ENCODE measurements at regions not wholly inside any gene's neighbourhood (a gene's known extent, or its start where the extent isn't known, plus 50 kb on each side); places are given as distances from the start of the nearest gene placed in this dataset.

DNA sequence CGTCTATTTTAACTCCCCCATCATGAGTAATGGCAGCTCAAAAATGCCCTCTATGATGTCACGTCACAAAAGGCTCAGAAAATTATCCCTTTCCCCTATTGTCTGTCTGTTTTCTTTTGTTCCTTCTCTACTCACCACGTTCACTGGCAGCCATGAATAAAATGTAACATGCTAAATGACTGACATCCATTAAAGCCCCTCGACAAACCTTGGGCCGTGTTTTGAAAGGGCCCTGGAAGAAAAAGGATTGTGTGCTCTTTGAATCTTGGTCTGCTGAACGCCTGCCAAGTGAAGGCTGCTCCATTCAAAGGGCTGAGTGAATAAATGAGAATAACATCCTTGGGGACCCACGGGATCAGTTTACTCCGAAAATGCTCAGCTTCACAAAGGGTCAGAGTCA, 118.7 kb downstream of the RPS12 start:
- no peaks in the 10 kb centered on the region for H3K9me3 Mint-ChIP-seq (ENCODE audit: low read depth)
- peaks cover 12% of the 10 kb centered on the region for H3K4me1 Mint-ChIP-seq (ENCODE audit: low read depth)
- DNase-seq (ENCODE audit: low spot score, unreplicated experiment), result no peak
- TF ChIP-seq, protein P1, sequence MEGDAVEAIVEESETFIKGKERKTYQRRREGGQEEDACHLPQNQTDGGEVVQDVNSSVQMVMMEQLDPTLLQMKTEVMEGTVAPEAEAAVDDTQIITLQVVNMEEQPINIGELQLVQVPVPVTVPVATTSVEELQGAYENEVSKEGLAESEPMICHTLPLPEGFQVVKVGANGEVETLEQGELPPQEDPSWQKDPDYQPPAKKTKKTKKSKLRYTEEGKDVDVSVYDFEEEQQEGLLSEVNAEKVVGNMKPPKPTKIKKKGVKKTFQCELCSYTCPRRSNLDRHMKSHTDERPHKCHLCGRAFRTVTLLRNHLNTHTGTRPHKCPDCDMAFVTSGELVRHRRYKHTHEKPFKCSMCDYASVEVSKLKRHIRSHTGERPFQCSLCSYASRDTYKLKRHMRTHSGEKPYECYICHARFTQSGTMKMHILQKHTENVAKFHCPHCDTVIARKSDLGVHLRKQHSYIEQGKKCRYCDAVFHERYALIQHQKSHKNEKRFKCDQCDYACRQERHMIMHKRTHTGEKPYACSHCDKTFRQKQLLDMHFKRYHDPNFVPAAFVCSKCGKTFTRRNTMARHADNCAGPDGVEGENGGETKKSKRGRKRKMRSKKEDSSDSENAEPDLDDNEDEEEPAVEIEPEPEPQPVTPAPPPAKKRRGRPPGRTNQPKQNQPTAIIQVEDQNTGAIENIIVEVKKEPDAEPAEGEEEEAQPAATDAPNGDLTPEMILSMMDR (IDR thresholded peaks at IDR 0.05; ENCODE audit: unreplicated experiment), result no peak
- H3K4me3 Mint-ChIP-seq (ENCODE audit: low read depth), result no peak overlapping the region
- H3K27ac Mint-ChIP-seq, result no peak overlapping the region
- no peaks in the 10 kb centered on the region for H3K36me3 Mint-ChIP-seq (ENCODE audit: insufficient read depth)
- H3K27me3 Mint-ChIP-seq, result peaks cover 8% of the 10 kb centered on the region

DNA sequence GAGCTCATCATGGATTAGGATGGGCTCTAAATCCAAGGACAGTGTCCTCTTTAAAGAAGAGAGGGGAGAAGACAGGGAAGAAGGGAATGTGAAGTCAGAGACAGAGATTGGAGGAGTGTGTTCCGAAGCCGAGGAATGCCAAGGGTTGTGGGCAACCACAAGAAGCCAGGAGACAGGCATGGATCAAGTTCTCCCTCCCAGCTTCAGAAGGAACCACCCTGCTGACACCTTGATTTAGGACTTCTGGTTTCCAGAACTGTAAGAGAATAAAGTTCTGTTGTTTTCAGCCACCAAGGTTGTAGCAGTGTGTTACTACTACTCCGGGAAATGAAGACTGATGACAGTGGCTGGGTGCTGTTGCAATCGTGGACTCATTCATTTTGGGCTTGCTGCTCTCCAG, 120.1 kb downstream of the RPS12 start:
- peaks cover 8% of the 10 kb centered on the region for H3K27me3 Mint-ChIP-seq
- no peak for DNase-seq (ENCODE audit: low spot score, unreplicated experiment)
- TF ChIP-seq, protein P1 (IDR thresholded peaks at IDR 0.05; ENCODE audit: unreplicated experiment), result no peak
- H3K4me3 Mint-ChIP-seq (ENCODE audit: low read depth), result no peak overlapping the region
- no peaks in the 10 kb centered on the region for H3K36me3 Mint-ChIP-seq (ENCODE audit: insufficient read depth)
- H3K27ac Mint-ChIP-seq, result no peak overlapping the region
- H3K4me1 Mint-ChIP-seq (ENCODE audit: low read depth), result peaks cover 12% of the 10 kb centered on the region
- no peaks in the 10 kb centered on the region for H3K9me3 Mint-ChIP-seq (ENCODE audit: low read depth)

DNA sequence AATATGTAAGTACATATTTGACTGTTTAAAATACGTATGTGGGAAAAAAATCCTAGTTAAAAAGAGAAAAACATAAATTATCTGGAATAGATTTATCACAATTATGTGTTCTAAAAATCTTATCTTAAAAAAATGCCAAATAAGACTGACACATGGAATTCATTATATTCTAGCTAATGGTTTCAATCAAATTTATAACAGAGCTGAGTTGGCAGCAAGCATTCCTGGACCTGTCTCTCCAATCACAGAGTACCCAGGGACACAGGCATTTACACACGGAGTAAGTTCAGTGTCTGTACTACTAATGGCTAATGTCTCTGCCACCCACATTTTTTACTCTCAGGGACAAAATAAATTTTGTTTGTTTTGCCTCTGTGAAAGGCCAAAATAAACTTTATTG, 122.3 kb downstream of the RPS12 start:
- H3K9me3 Mint-ChIP-seq (ENCODE audit: low read depth), result no peaks in the 10 kb centered on the region
- no peak overlapping the region for H3K4me3 Mint-ChIP-seq (ENCODE audit: low read depth)
- no peak overlapping the region for H3K27ac Mint-ChIP-seq
- no peaks in the 10 kb centered on the region for H3K36me3 Mint-ChIP-seq (ENCODE audit: insufficient read depth)
- TF ChIP-seq, protein P1 (IDR thresholded peaks at IDR 0.05; ENCODE audit: unreplicated experiment), result no peak
- H3K4me1 Mint-ChIP-seq (ENCODE audit: low read depth), result peaks cover 10% of the 10 kb centered on the region
- peaks cover 6% of the 10 kb centered on the region for H3K27me3 Mint-ChIP-seq
- no peak for DNase-seq (ENCODE audit: low spot score, unreplicated experiment)

DNA sequence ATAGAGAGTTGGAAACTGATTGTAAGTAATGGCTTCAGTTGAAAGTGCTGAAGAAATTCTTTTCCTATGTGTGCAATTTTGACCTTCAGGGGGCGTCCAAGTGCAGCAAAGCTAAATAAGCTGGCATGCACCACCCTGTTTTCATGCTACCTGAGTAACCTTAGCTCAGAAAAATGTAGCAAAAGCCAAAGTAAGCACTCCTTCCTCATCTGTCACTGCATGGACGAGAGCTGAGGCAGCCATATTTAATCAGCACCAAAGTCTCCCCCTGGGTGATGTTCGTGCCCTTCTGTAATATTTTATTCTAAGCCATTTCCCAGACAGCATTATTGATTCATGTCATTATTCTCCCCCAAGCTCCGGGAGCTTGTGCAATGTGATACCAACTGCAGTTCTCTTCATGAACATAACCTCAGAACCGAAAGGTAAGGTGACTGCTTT, 123.1 kb downstream of the RPS12 start:
- TF ChIP-seq, protein P1 (IDR thresholded peaks at IDR 0.05; ENCODE audit: unreplicated experiment), result peak; percentile 77
- no peaks in the 10 kb centered on the region for H3K9me3 Mint-ChIP-seq (ENCODE audit: low read depth)
- no peak overlapping the region for H3K4me3 Mint-ChIP-seq (ENCODE audit: low read depth)
- H3K27me3 Mint-ChIP-seq, result peaks cover 6% of the 10 kb centered on the region
- DNase-seq (ENCODE audit: low spot score, unreplicated experiment), result peak; percentile 29
- no peaks in the 10 kb centered on the region for H3K36me3 Mint-ChIP-seq (ENCODE audit: insufficient read depth)
- H3K27ac Mint-ChIP-seq, result no peak overlapping the region
- peaks cover 10% of the 10 kb centered on the region for H3K4me1 Mint-ChIP-seq (ENCODE audit: low read depth)

DNA sequence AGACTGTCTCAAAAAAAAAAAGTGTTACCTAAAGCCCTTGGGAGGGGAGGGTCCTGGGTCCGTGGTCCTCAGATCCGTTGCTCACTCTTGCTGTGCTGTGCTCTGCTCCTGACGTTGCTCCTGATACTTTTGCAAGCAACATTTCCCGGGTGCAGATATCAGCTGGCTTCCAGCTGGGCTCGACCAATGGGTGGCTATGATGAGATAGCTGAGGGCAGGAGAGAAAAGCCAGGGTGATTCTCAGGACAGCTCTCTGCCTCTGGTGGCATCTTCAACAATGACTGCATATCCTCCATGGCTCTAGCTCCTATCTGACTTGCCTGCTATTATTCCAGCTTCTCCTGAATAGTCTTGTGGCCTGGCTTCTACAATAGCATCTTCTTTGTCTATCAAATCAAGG, 134.5 kb downstream of the RPS12 start:
- DNase-seq (ENCODE audit: low spot score, unreplicated experiment), result no peak
- H3K9me3 Mint-ChIP-seq (ENCODE audit: low read depth), result no peaks in the 10 kb centered on the region
- no peaks in the 10 kb centered on the region for H3K4me1 Mint-ChIP-seq (ENCODE audit: low read depth)
- no peaks in the 10 kb centered on the region for H3K36me3 Mint-ChIP-seq (ENCODE audit: insufficient read depth)
- peaks cover 5% of the 10 kb centered on the region for H3K27me3 Mint-ChIP-seq
- H3K4me3 Mint-ChIP-seq (ENCODE audit: low read depth), result no peak overlapping the region
- no peak overlapping the region for H3K27ac Mint-ChIP-seq
- TF ChIP-seq, protein P1 (IDR thresholded peaks at IDR 0.05; ENCODE audit: unreplicated experiment), result no peak
